ENCODE measurements at regions not wholly inside any gene's neighbourhood (a gene's known extent, or its start where the extent isn't known, plus 50 kb on each side); places are given as distances from the start of the nearest gene placed in this dataset.
A peak's percentile ranks its signal among the peaks of the same experiment; 100 is the strongest.

DNA sequence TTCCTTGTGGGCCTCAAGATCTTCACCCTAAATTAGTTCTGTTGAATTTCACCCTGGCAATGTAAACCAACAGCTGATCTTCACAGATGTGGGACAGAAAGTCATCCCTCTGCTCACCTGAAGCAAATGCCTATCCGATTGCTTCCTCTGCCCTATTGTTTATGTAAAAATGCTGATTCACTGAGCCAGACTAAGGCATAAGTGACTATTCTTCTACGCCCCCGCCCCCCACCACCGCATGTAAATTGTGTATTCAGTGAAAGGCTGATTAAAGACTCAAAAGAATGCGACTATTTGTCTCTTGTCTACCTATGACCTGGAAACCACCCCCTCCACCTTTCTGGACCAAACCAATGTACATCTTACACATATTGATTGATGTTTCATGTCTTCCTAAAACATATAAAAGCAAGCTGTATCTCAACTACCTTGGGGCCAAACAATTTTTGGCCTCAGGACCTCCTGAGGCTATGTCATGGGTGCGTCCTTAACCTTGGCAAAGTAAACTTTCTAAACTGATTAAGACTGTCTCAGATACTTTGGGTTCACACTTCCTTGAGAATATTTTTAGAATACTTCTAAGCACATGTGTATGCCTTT is 129.7 kb upstream of the BOD1 start (continued):
- TF ChIP-seq, protein P1, sequence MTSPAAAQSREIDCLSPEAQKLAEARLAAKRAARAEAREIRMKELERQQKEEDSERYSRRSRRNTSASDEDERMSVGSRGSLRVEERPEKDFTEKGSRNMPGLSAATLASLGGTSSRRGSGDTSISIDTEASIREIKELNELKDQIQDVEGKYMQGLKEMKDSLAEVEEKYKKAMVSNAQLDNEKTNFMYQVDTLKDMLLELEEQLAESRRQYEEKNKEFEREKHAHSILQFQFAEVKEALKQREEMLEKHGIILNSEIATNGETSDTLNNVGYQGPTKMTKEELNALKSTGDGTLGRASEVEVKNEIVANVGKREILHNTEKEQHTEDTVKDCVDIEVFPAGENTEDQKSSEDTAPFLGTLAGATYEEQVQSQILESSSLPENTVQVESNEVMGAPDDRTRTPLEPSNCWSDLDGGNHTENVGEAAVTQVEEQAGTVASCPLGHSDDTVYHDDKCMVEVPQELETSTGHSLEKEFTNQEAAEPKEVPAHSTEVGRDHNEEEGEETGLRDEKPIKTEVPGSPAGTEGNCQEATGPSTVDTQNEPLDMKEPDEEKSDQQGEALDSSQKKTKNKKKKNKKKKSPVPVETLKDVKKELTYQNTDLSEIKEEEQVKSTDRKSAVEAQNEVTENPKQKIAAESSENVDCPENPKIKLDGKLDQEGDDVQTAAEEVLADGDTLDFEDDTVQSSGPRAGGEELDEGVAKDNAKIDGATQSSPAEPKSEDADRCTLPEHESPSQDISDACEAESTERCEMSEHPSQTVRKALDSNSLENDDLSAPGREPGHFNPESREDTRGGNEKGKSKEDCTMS (CRISPR knock-in tag; conservative IDR thresholded peaks at IDR 0.05): no peak
- TF ChIP-seq FOXP1 (IDR thresholded peaks at IDR 0.05) (no peak), FOXP1 (CRISPR knock-in tag; IDR thresholded peaks at IDR 0.05) (no peak), ZNF180 (CRISPR knock-in tag; IDR thresholded peaks at IDR 0.05; ENCODE audit: borderline replicate concordance, low read depth) (no peak), NCOR1 (IDR thresholded peaks at IDR 0.05; ENCODE audit: borderline replicate concordance, low read length) (0 out of 2 replicates have a peak, but pooled peaks have one; percentile 19), REXO4 (CRISPR knock-in tag; IDR thresholded peaks at IDR 0.05; ENCODE audit: borderline replicate concordance) (no peak), SPEN (CRISPR knock-in tag; IDR thresholded peaks at IDR 0.05; ENCODE audit: low read depth) (no peak), TBX3 (IDR thresholded peaks at IDR 0.05; ENCODE audit: borderline replicate concordance) (no peak), ARHGAP35 (CRISPR knock-in tag; IDR thresholded peaks at IDR 0.05; ENCODE audit: borderline replicate concordance) (no peak), ZSCAN22 (CRISPR knock-in tag; IDR thresholded peaks at IDR 0.05) (no peak), HDAC6 (IDR thresholded peaks at IDR 0.05; ENCODE audit: low read depth, low read length) (no peak), ZNF10 (CRISPR knock-in tag; IDR thresholded peaks at IDR 0.05; ENCODE audit: borderline replicate concordance, low read depth) (no peak)
- TF ChIP-seq, protein P2, sequence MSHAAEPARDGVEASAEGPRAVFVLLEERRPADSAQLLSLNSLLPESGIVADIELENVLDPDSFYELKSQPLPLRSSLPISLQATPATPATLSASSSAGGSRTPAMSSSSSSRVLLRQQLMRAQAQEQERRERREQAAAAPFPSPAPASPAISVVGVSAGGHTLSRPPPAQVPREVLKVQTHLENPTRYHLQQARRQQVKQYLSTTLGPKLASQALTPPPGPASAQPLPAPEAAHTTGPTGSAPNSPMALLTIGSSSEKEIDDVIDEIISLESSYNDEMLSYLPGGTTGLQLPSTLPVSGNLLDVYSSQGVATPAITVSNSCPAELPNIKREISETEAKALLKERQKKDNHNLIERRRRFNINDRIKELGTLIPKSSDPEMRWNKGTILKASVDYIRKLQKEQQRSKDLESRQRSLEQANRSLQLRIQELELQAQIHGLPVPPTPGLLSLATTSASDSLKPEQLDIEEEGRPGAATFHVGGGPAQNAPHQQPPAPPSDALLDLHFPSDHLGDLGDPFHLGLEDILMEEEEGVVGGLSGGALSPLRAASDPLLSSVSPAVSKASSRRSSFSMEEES (CRISPR knock-in tag; IDR thresholded peaks at IDR 0.05): no peak
- TF ChIP-seq, protein P3, sequence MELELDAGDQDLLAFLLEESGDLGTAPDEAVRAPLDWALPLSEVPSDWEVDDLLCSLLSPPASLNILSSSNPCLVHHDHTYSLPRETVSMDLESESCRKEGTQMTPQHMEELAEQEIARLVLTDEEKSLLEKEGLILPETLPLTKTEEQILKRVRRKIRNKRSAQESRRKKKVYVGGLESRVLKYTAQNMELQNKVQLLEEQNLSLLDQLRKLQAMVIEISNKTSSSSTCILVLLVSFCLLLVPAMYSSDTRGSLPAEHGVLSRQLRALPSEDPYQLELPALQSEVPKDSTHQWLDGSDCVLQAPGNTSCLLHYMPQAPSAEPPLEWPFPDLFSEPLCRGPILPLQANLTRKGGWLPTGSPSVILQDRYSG (CRISPR knock-in tag; IDR thresholded peaks at IDR 0.05): no peak
- TF ChIP-seq, protein P4, sequence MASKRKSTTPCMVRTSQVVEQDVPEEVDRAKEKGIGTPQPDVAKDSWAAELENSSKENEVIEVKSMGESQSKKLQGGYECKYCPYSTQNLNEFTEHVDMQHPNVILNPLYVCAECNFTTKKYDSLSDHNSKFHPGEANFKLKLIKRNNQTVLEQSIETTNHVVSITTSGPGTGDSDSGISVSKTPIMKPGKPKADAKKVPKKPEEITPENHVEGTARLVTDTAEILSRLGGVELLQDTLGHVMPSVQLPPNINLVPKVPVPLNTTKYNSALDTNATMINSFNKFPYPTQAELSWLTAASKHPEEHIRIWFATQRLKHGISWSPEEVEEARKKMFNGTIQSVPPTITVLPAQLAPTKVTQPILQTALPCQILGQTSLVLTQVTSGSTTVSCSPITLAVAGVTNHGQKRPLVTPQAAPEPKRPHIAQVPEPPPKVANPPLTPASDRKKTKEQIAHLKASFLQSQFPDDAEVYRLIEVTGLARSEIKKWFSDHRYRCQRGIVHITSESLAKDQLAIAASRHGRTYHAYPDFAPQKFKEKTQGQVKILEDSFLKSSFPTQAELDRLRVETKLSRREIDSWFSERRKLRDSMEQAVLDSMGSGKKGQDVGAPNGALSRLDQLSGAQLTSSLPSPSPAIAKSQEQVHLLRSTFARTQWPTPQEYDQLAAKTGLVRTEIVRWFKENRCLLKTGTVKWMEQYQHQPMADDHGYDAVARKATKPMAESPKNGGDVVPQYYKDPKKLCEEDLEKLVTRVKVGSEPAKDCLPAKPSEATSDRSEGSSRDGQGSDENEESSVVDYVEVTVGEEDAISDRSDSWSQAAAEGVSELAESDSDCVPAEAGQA (IDR thresholded peaks at IDR 0.05; ENCODE audit: low read depth): no peak
- TF ChIP-seq, protein P4 (CRISPR knock-in tag; IDR thresholded peaks at IDR 0.05; ENCODE audit: borderline replicate concordance): no peak
- TF ChIP-seq, protein P5, sequence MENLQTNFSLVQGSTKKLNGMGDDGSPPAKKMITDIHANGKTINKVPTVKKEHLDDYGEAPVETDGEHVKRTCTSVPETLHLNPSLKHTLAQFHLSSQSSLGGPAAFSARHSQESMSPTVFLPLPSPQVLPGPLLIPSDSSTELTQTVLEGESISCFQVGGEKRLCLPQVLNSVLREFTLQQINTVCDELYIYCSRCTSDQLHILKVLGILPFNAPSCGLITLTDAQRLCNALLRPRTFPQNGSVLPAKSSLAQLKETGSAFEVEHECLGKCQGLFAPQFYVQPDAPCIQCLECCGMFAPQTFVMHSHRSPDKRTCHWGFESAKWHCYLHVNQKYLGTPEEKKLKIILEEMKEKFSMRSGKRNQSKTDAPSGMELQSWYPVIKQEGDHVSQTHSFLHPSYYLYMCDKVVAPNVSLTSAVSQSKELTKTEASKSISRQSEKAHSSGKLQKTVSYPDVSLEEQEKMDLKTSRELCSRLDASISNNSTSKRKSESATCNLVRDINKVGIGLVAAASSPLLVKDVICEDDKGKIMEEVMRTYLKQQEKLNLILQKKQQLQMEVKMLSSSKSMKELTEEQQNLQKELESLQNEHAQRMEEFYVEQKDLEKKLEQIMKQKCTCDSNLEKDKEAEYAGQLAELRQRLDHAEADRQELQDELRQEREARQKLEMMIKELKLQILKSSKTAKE (CRISPR knock-in tag; IDR thresholded peaks at IDR 0.05; ENCODE audit: borderline replicate concordance): no peak

Measured in HepG2 (cell line).